ENCODE measurements at regions not wholly inside any gene's neighbourhood (a gene's known extent, or its start where the extent isn't known, plus 50 kb on each side); places are given as distances from the start of the nearest gene placed in this dataset.

- no peak for TF ChIP-seq CTCF (IDR thresholded peaks at IDR 0.05; ENCODE audit: insufficient read depth, low read length, poor library complexity, severe bottlenecking)
- no peak for DNase-seq (ENCODE audit: extremely low read depth, insufficient read length)
- H3K4me3 ChIP-seq (replicated peaks; ENCODE audit: low read depth, low read length): no peak overlapping the region
- no peaks in the 10 kb centered on the region for H3K27me3 ChIP-seq (replicated peaks; ENCODE audit: control insufficient read depth, insufficient read depth, low read length)
- no peaks in the 10 kb centered on the region for H3K36me3 ChIP-seq (ENCODE audit: control insufficient read depth, insufficient read depth, low read length)
Measured at GRCh38 chr12:91901381-91902074, 244.1 kb downstream of the BTG1 start.

- TF ChIP-seq CTCF (IDR thresholded peaks at IDR 0.05; ENCODE audit: insufficient read depth, low read length, poor library complexity, severe bottlenecking): no peak
- DNase-seq (ENCODE audit: extremely low read depth, insufficient read length): no peak
Measured at GRCh38 chr12:91900971-91901370, 244.7 kb downstream of the BTG1 start.

GRCh38 chr12:91899056-91899455 lies 246.6 kb downstream of the BTG1 start:
- TF ChIP-seq CTCF (IDR thresholded peaks at IDR 0.05; ENCODE audit: insufficient read depth, low read length, poor library complexity, severe bottlenecking): no peak
- H3K4me3 ChIP-seq (replicated peaks; ENCODE audit: low read depth, low read length): no peak overlapping the region
- H3K27me3 ChIP-seq (replicated peaks; ENCODE audit: control insufficient read depth, insufficient read depth, low read length): no peaks in the 10 kb centered on the region; the same call in 1 of the 2 replicates
- DNase-seq (ENCODE audit: extremely low read depth, insufficient read length): no peak
- H3K36me3 ChIP-seq (ENCODE audit: control insufficient read depth, insufficient read depth, low read length): no peaks in the 10 kb centered on the region

More at GRCh38 chr12:91900971-91901370, 244.7 kb downstream of the BTG1 start:
- no peak overlapping the region for H3K4me3 ChIP-seq (replicated peaks; ENCODE audit: low read depth, low read length)
- H3K36me3 ChIP-seq (ENCODE audit: control insufficient read depth, insufficient read depth, low read length): no peaks in the 10 kb centered on the region
- H3K27me3 ChIP-seq (replicated peaks; ENCODE audit: control insufficient read depth, insufficient read depth, low read length): no peaks in the 10 kb centered on the region; the same call in 1 of the 2 replicates

GRCh38 chr12:91897025-91897515 lies 248.6 kb downstream of the BTG1 start:
- DNase-seq (ENCODE audit: extremely low read depth, insufficient read length): no peak

GRCh38 chr12:91896286-91897024 lies 249.2 kb downstream of the BTG1 start:
- Histone ChIP-seq H3K4me3 (replicated peaks; ENCODE audit: low read depth, low read length) (no peak overlapping the region), H3K36me3 (ENCODE audit: control insufficient read depth, insufficient read depth, low read length) (no peaks in the 10 kb centered on the region), H3K27me3 (replicated peaks; ENCODE audit: control insufficient read depth, insufficient read depth, low read length) (no peaks in the 10 kb centered on the region; the same call in 1 of the 2 replicates)
- no peak for DNase-seq (ENCODE audit: extremely low read depth, insufficient read length)
- no peak for TF ChIP-seq CTCF (IDR thresholded peaks at IDR 0.05; ENCODE audit: insufficient read depth, low read length, poor library complexity, severe bottlenecking)

More at GRCh38 chr12:91897025-91897515, 248.6 kb downstream of the BTG1 start:
- Histone ChIP-seq H3K4me3 (replicated peaks; ENCODE audit: low read depth, low read length) (no peak overlapping the region), H3K27me3 (replicated peaks; ENCODE audit: control insufficient read depth, insufficient read depth, low read length) (no peaks in the 10 kb centered on the region; the same call in 1 of the 2 replicates), H3K36me3 (ENCODE audit: control insufficient read depth, insufficient read depth, low read length) (no peaks in the 10 kb centered on the region)
- no peak for TF ChIP-seq CTCF (IDR thresholded peaks at IDR 0.05; ENCODE audit: insufficient read depth, low read length, poor library complexity, severe bottlenecking)

All from GM06990 (cell line).